KMS-11 (cell line): ENCODE measurements at regions not wholly inside any gene's neighbourhood (a gene's known extent, or its start where the extent isn't known, plus 50 kb on each side); places are given as distances from the start of the nearest gene placed in this dataset.

Experiments used
- H2AFZ ChIP-seq: fragments of 200-600 bp; sonication (generic); 2 replicates; pipeline ENCODE4 v1.6.1; 2016; ENCODE audit warnings: antibody characterized with exemption, mixed run types, low read depth
- H3K27ac ChIP-seq: fragments of 200-600 bp; sonication (generic); 2 replicates; pipeline ENCODE4 v1.6.1; 2016; ENCODE audit warnings: mild to moderate bottlenecking, mixed run types
- H3K27me3 ChIP-seq: fragments of 200-600 bp; sonication (generic); 2 replicates; pipeline ENCODE4 v1.6.1; 2017; ENCODE audit warnings: mild to moderate bottlenecking, low read depth, mixed run types, moderate library complexity; ENCODE audit not compliant: insufficient read depth
- H3K36me3 ChIP-seq: fragments of 200-600 bp; sonication (generic); 2 replicates; pipeline ENCODE4 v1.6.1; 2017; ENCODE audit warnings: mild to moderate bottlenecking, mixed run types; ENCODE audit not compliant: insufficient read depth
- H3K4me1 ChIP-seq: fragments of 200-600 bp; sonication (generic); 2 replicates; pipeline ENCODE4 v1.6.1; 2016; ENCODE audit warnings: mild to moderate bottlenecking, low read depth, mixed run types; ENCODE audit not compliant: poor library complexity, severe bottlenecking
- H3K4me2 ChIP-seq: fragments of 200-600 bp; sonication (generic); 2 replicates; pipeline ENCODE4 v1.7.0; 2016; ENCODE audit warnings: mild to moderate bottlenecking, mixed run types
- H3K4me3 ChIP-seq: fragments of 200-600 bp; sonication (generic); IDR thresholded peaks from 2 replicates; pipeline ENCODE4 v1.6.1; 2017; ENCODE audit warnings: low read depth, low read length, mixed read lengths; ENCODE audit not compliant: insufficient read depth
- H3K79me2 ChIP-seq: fragments of 200-600 bp; sonication (generic); 2 replicates; pipeline ENCODE4 v1.6.1; 2016; ENCODE audit warnings: low read depth, mixed run types; ENCODE audit not compliant: insufficient read depth
- H3K9ac ChIP-seq: fragments of 200-600 bp; sonication (generic); 2 replicates; pipeline ENCODE4 v1.6.1; 2016; ENCODE audit warnings: mild to moderate bottlenecking, mixed run types
- H4K20me1 ChIP-seq: fragments of 200-600 bp; sonication (generic); 2 replicates; pipeline ENCODE4 v1.6.1; 2016; ENCODE audit warnings: mild to moderate bottlenecking, mixed run types; ENCODE audit not compliant: insufficient read depth
- TF ChIP-seq, protein P1 (sequence below): fragments of 200-600 bp; sonication (generic); conservative IDR thresholded peaks from 2 replicates; pipeline ENCODE4 v1.6.1; 2017; ENCODE audit warnings: low read depth, mild to moderate bottlenecking, antibody characterized with exemption, low read length, moderate library complexity, mixed read lengths

DNA sequence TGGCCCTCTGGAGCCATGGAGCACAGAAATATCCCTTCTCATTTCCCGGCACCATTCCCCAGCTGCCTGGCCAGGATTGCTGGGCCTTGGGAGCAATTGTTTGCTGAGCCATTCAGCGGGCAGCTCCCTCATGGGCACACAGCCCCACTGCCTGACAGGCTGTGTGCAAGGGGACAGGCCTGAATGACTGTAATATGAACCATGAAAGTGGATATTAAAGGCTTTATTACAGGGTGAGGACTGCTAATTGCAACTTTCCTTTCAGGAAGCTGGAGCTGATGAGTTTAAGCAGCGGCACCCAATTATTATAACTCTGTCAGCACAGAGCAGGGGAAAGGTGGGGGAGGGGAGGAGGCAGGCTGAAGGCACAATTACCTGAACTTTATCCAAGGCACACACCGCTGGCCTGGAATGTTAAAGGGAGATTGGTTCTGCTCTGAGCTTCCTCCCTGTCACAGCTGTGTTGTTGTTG is 159.8 kb upstream of the SDK2 start:
- no peaks in the 10 kb centered on the region for H3K79me2 ChIP-seq
- no peak overlapping the region for H3K4me2 ChIP-seq
- H3K9ac ChIP-seq: no peak overlapping the region
- no peaks in the 10 kb centered on the region for H4K20me1 ChIP-seq
- H3K36me3 ChIP-seq: no peaks in the 10 kb centered on the region
- TF ChIP-seq, protein P1, sequence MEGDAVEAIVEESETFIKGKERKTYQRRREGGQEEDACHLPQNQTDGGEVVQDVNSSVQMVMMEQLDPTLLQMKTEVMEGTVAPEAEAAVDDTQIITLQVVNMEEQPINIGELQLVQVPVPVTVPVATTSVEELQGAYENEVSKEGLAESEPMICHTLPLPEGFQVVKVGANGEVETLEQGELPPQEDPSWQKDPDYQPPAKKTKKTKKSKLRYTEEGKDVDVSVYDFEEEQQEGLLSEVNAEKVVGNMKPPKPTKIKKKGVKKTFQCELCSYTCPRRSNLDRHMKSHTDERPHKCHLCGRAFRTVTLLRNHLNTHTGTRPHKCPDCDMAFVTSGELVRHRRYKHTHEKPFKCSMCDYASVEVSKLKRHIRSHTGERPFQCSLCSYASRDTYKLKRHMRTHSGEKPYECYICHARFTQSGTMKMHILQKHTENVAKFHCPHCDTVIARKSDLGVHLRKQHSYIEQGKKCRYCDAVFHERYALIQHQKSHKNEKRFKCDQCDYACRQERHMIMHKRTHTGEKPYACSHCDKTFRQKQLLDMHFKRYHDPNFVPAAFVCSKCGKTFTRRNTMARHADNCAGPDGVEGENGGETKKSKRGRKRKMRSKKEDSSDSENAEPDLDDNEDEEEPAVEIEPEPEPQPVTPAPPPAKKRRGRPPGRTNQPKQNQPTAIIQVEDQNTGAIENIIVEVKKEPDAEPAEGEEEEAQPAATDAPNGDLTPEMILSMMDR: no peak
- no peak overlapping the region for H3K27ac ChIP-seq
- H3K4me1 ChIP-seq: no peaks in the 10 kb centered on the region
- H2AFZ ChIP-seq: no peak overlapping the region
- peaks cover 7% of the 10 kb centered on the region; the same call in 1 of the 2 replicates for H3K27me3 ChIP-seq
- no peak overlapping the region for H3K4me3 ChIP-seq

DNA sequence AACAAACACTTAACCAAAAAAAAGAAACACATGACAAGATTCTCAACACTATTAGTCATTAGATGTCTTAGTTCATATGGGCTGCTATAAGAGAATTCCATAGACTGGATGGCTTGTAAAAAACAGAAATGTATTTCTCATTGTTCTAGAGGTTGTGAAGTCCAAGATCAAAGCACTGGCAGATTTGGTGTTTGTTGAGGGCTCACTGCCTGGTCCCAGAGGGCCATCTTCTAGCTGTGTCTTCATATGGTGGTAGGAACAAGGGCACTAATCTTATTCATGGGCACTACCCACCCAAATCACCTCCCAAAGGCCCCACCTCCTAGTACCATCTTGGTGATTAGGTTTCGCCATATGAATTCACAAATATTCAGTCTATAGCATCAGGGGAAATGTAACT is 162.5 kb upstream of the SDK2 start:
- Histone ChIP-seq H3K27ac (no peak overlapping the region), H2AFZ (no peak overlapping the region), H3K79me2 (no peaks in the 10 kb centered on the region), H3K4me1 (no peaks in the 10 kb centered on the region), H3K36me3 (no peaks in the 10 kb centered on the region), H3K4me2 (no peak overlapping the region), H4K20me1 (no peaks in the 10 kb centered on the region), H3K4me3 (no peak overlapping the region), H3K27me3 (peaks cover 3% of the 10 kb centered on the region; the same call in 1 of the 2 replicates), H3K9ac (no peak overlapping the region)
- TF ChIP-seq, protein P1: no peak

DNA sequence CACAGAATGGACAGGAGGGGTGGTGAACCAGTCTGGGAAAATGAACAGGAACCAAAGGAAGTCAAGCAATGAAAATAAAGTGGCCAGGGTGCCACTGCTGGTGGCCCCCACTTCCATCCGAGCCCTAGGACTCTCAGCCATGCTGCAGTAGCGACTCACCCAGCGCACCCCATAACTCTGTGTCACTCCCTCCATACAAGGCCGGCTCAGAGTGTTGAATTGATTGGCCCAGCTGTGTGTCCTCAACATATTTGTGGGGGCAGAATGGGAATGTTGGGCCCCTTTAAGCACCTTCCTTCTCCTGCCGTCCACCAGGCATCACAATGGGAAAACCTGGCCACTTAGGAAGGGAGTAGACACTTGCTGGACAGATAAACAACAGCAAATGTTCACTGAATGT is 169.0 kb upstream of the SDK2 start:
- Histone ChIP-seq H2AFZ (no peak overlapping the region), H3K4me1 (no peaks in the 10 kb centered on the region), H3K9ac (no peak overlapping the region), H3K27me3 (peaks cover 19% of the 10 kb centered on the region; the same call in 1 of the 2 replicates), H3K79me2 (no peaks in the 10 kb centered on the region), H3K36me3 (no peaks in the 10 kb centered on the region), H3K27ac (no peak overlapping the region), H4K20me1 (no peaks in the 10 kb centered on the region), H3K4me3 (no peak overlapping the region), H3K4me2 (no peak overlapping the region)
- TF ChIP-seq, protein P1: no peak

DNA sequence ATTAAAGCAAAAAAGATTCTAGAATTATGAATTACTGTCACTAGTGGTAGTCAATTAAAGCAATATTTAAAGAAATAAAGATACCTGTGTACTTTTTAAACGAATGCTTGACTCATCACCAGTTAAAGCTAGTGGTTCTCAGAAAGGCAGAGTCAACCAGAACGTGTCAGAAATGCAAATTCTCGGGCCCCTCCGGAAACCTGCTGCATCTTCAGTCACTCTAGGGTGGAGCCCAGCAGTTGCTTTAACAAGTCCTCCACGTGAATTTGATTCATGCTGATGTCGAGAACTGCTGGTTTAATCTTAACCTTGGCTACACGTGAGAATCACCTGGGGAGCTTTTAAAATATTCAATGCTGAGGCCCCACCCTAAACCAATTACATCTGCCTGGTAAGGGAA is 169.8 kb upstream of the SDK2 start:
- TF ChIP-seq, protein P1: no peak
- H2AFZ ChIP-seq: no peak overlapping the region

More for the DNA sequence above, 169.8 kb upstream of the SDK2 start:
- Histone ChIP-seq H3K27ac (no peak overlapping the region), H3K4me1 (no peaks in the 10 kb centered on the region), H3K9ac (no peak overlapping the region), H3K27me3 (peaks cover 19% of the 10 kb centered on the region; the same call in 1 of the 2 replicates), H3K4me3 (no peak overlapping the region), H3K4me2 (no peak overlapping the region), H4K20me1 (no peaks in the 10 kb centered on the region), H3K36me3 (no peaks in the 10 kb centered on the region), H3K79me2 (no peaks in the 10 kb centered on the region)
